ENCODE measurements at regions not wholly inside any gene's neighbourhood (a gene's known extent, or its start where the extent isn't known, plus 50 kb on each side); places are given as distances from the start of the nearest gene placed in this dataset.

DNA sequence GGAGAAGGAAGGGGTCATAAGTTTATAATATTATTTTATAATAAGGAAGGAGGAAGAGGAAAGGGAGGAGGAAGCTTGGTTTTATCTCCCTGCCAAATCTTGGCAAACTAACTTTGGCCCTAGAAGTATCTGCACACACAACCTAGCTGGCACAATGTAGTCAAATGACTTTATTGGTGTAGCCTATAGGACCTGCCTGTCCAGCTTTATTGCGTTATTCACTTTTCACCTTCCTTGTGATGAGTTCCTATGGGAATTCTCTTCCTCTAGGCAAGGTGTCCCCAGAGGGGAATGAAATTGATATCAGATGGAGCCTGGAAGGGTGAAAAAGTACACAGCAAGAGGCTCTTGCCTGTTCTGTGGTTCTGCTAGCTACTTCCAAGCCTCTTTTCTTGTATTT lies 111.2 kb upstream of the SLC25A36 start:
- TF ChIP-seq, protein P1, sequence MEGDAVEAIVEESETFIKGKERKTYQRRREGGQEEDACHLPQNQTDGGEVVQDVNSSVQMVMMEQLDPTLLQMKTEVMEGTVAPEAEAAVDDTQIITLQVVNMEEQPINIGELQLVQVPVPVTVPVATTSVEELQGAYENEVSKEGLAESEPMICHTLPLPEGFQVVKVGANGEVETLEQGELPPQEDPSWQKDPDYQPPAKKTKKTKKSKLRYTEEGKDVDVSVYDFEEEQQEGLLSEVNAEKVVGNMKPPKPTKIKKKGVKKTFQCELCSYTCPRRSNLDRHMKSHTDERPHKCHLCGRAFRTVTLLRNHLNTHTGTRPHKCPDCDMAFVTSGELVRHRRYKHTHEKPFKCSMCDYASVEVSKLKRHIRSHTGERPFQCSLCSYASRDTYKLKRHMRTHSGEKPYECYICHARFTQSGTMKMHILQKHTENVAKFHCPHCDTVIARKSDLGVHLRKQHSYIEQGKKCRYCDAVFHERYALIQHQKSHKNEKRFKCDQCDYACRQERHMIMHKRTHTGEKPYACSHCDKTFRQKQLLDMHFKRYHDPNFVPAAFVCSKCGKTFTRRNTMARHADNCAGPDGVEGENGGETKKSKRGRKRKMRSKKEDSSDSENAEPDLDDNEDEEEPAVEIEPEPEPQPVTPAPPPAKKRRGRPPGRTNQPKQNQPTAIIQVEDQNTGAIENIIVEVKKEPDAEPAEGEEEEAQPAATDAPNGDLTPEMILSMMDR (IDR thresholded peaks at IDR 0.05), result no peak
- no peak for TF ChIP-seq POLR2A (IDR thresholded peaks at IDR 0.05)

All from heart left ventricle (tissue), 13 donors.